K562 (cell line): ENCODE measurements at regions not wholly inside any gene's neighbourhood (a gene's known extent, or its start where the extent isn't known, plus 50 kb on each side); places are given as distances from the start of the nearest gene placed in this dataset.
A peak's percentile ranks its signal among the peaks of the same experiment; 100 is the strongest.

Experiments used
- ATAC-seq: fragments of 200-7000 bp; cut with Tn5 transposase; 3 replicates; pipeline ENCODE4 v1.9.1; 2020; ENCODE audit warnings: moderate library complexity
- BruUV-seq: library from RNA; stranded (reverse); fragments of 400-500 nt; replicated peaks from 2 replicates; lab custom pipeline; 2021; lab: Mats Ljungman, UMichigan
- CTCF ChIA-PET: fragments of 300-600 bp; formaldehyde crosslinking; extraction: SDS; loops from one replicate; lab custom pipeline; 2021; ENCODE audit warnings: low intra/inter-chr PET ratio; lab: Yijun Ruan, JAX
- POLR2A ChIA-PET: fragments of 300-600, 350-650 bp; sonication (Branson Sonifier 250); formaldehyde crosslinking; extraction: SDS; loops from one replicate; lab custom pipeline; 2021; ENCODE audit warnings: antibody characterized with exemption, inconsistent platforms; lab: Yijun Ruan, JAX
- DNase-seq, 4 experiments: peaks; one replicate each; pipeline versions ENCODE4 v3.0.0 to v3.0.0-alpha.2; 2011 to 2018; ENCODE audit warnings: low spot score in 3 of 4, mixed read lengths in 3 of 4; ENCODE audit errors: extremely low read depth in 1 of 4
- FAIRE-seq: peaks from 2 replicates; lab custom pipeline; 2011; peaks lifted over from hg19 to GRCh38; lab: Jason Lieb, UNC
- H2AFZ ChIP-seq: 2 replicates; pipeline ENCODE4 v1.6.0; 2011; ENCODE audit warnings: low read depth, low read length, control low read depth, inconsistent platforms
- H3K27ac ChIP-seq: fragments of 200-600 bp; 3 replicates; pipeline ENCODE4 v1.8.0; 2011; ENCODE audit warnings: low read depth, mild to moderate bottlenecking, control low read depth, inconsistent platforms, low read length, moderate library complexity, mixed read lengths; ENCODE audit errors: extremely low read depth
- H3K27me3 ChIP-seq, 2 experiments: fragments of 300-600 bp in 1 of 2; 2 replicates in 1 of 2; 3 replicates in 1 of 2; pipeline versions ENCODE4 v1.6.0 to v1.8.0; 2011; ENCODE audit warnings: inconsistent platforms in 2 of 2, low read length in 2 of 2, mild to moderate bottlenecking in 1 of 2, mixed read lengths in 1 of 2, moderate library complexity in 1 of 2; ENCODE audit not compliant: control insufficient read depth in 2 of 2, insufficient read depth in 2 of 2
- H3K36me3 ChIP-seq: fragments of 300-600 bp; 3 replicates; pipeline ENCODE4 v1.8.0; 2011; ENCODE audit warnings: mild to moderate bottlenecking, low read length, inconsistent platforms; ENCODE audit not compliant: control insufficient read depth, insufficient read depth
- H3K4me1 ChIP-seq, 2 experiments: fragments of 200-600 bp in 1 of 2; replicated peaks in 1 of 2; 2 replicates in 1 of 2; 3 replicates in 1 of 2; pipeline versions ENCODE4 v1.5.1 to v1.8.0; 2011; ENCODE audit warnings: inconsistent platforms in 2 of 2, low read length in 2 of 2, mild to moderate bottlenecking in 1 of 2, mixed read lengths in 1 of 2, moderate library complexity in 1 of 2; ENCODE audit not compliant: control insufficient read depth in 2 of 2, insufficient read depth in 2 of 2
- H3K4me2 ChIP-seq: 2 replicates; pipeline ENCODE4 v1.6.1; 2011; ENCODE audit warnings: low read length, control low read depth, inconsistent platforms, mixed read lengths; ENCODE audit not compliant: insufficient read depth
- H3K4me3 ChIP-seq: fragments of 200-600 bp; sonication (generic), shearing (Covaris generic); 2 replicates; pipeline ENCODE4 v1.5.1; 2016; ENCODE audit warnings: control low read depth, inconsistent platforms
- H3K79me2 ChIP-seq: fragments of 200-600 bp; 3 replicates; pipeline ENCODE4 v1.8.0; 2011; ENCODE audit warnings: low read length, inconsistent platforms; ENCODE audit not compliant: control insufficient read depth, insufficient read depth
- H3K9ac ChIP-seq, 2 experiments: 2 replicates each; pipeline versions ENCODE4 v1.6.0 to v1.6.1; 2011; ENCODE audit warnings: low read depth in 2 of 2, low read length in 2 of 2, control low read depth in 1 of 2, inconsistent platforms in 1 of 2, mild to moderate bottlenecking in 1 of 2, mixed read lengths in 1 of 2; ENCODE audit not compliant: insufficient read depth in 1 of 2
- H3K9me1 ChIP-seq: one replicate; pipeline ENCODE4 v1.6.0; 2011; ENCODE audit warnings: inconsistent platforms, mild to moderate bottlenecking, low read length, moderate library complexity; ENCODE audit not compliant: control insufficient read depth, insufficient read depth
- H3K9me3 ChIP-seq: replicated peaks from 2 replicates; pipeline ENCODE4 v1.5.1; 2011; ENCODE audit warnings: low read depth, low read length, inconsistent platforms; ENCODE audit not compliant: control insufficient read depth, insufficient read depth
- H4K20me1 ChIP-seq: replicated peaks from 2 replicates; pipeline ENCODE4 v1.6.1; 2011; ENCODE audit warnings: low read length, inconsistent platforms, mixed read lengths; ENCODE audit not compliant: control insufficient read depth, insufficient read depth
- BRCA1 ChIP-seq, 2 experiments: fragments of 450-650 bp in 1 of 2; sonication (generic) in 1 of 2; formaldehyde crosslinking in 1 of 2; IDR thresholded peaks; 2 replicates each; pipeline versions ENCODE4 v1.5.0 to v1.6.1; 2017 to 2020; ENCODE audit warnings: mild to moderate bottlenecking in 1 of 2, missing genetic modification reagents in 1 of 2
- HIVEP1 ChIP-seq: fragments of 250-450 bp; sonication (Bioruptor Pico); IDR thresholded peaks from 2 replicates; pipeline ENCODE4 v1.4.0; 2020; ENCODE audit warnings: mild to moderate bottlenecking
- SMAD3 ChIP-seq: fragments of 450-650 bp; formaldehyde crosslinking; conservative IDR thresholded peaks from 2 replicates; pipeline ENCODE4 v1.4.0; 2020; ENCODE audit warnings: mild to moderate bottlenecking
- SMC3 ChIP-seq: conservative IDR thresholded peaks from 2 replicates; pipeline ENCODE4 v1.6.1; 2011; ENCODE audit warnings: low read depth, low read length, improper control_type of control experiment; ENCODE audit not compliant: insufficient read depth
- ZC3H8 ChIP-seq: fragments of 450-650 bp; IDR thresholded peaks from 2 replicates; pipeline ENCODE4 v1.6.1; 2017
- WGBS: fragments of 100-300 bp; shearing (Covaris generic); methylation state at CpG from one replicate; pipeline ENCODE4 v1.1.6; 2016; ENCODE audit warnings: low coverage, mixed read lengths; ENCODE audit not compliant: insufficient coverage; ENCODE audit errors: missing lambda C conversion rate; 5-methylcytosine and 5-hydroxymethylcytosine counted together
- in situ Hi-C: fragments of 300-500 bp; cut with MboI; formaldehyde crosslinking; loops from 4 replicates; pipeline ENCODE4 v1.15.0; 2018; ENCODE audit warnings: inconsistent platforms, mixed read lengths
- intact Hi-C: fragments of 100-400 bp; cut with micrococcal nuclease; formaldehyde crosslinking; loops from 2 replicates; pipeline ENCODE4 v1.14.2; 2022

DNA sequence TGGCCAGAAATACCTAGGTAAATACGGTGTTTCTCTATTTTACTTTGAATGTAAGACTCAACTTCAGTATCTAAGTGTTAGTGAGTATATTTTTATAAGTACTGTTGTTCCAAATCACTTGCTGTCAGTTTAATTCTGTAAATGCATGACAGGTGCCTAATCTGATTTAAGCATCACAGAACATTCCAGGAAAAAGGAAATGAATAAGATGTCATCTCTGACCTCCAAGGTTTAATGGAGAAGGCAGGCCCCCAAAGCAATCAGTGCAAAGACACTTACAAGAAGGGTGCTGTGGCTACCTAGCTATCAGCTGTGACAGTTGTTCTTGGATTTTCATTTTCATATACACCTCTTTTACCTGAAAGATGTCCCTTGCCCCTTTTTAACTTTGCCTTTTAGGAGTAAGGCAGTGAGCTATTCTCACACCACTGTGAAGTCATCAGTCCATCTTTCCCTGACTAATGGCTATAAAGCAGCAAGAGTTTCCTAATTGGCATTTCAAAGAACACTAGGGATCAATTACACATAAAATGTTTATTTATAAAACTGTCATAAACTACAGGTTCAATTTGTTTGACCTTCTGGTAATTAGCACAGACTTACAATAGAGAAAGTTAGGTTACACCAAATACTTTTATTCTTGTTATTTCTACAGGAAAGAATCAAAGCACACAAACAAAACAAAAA is 427.6 kb downstream of the SPRY2 start:
- WGBS, result 0% methylated on average over 1 of the region's 1 CpG
- Histone ChIP-seq H3K36me3 (no peaks in the 10 kb centered on the region), H4K20me1 (no peaks in the 10 kb centered on the region), H3K4me2 (no peak overlapping the region), H3K9ac (no peak overlapping the region), H3K4me3 (no peak overlapping the region), H2AFZ (no peak overlapping the region), H3K27me3 (no peaks in the 10 kb centered on the region), H3K9me3 (no peaks in the 10 kb centered on the region), H3K27ac (no peak overlapping the region), H3K9me1 (no peaks in the 10 kb centered on the region), H3K79me2 (no peaks in the 10 kb centered on the region), H3K4me1 (no peaks in the 10 kb centered on the region)
- ATAC-seq (no peak), FAIRE-seq (no peak), DNase-seq (no peak)
- ChIA-PET POLR2A (no interaction called here), CTCF (no interaction called here)
- no TSS peak for BruUV-seq
- no peak for TF ChIP-seq ZC3H8
- no peak for TF ChIP-seq SMC3
- no peak for TF ChIP-seq HIVEP1
- in situ Hi-C loops (no loop called here), intact Hi-C loops (no loop called here)

DNA sequence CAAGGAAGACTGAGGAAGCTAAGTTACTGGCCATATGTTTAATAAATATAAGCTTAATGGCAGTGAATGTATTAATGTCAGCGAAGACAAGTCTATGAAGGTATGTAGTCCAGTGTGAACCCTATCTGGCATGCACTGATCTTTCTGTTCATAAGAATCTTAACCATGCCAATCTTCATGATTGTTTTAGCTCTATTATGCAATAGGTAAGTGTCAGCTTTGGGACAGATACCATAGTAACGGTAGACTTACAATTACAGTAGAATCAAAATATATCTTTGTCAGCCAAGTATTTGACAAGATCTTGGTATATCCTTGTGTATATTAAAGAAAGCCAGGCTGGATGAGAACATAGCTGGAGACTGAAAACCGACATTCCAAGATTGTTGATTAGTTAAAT is 428.5 kb downstream of the SPRY2 start:
- no TSS peak for BruUV-seq
- WGBS, result 0% methylated on average over 3 of the region's 3 CpGs
- Histone ChIP-seq H3K79me2 (no peaks in the 10 kb centered on the region), H3K36me3 (no peaks in the 10 kb centered on the region), H3K4me3 (no peak overlapping the region), H3K9me3 (no peaks in the 10 kb centered on the region), H3K4me1 (no peaks in the 10 kb centered on the region), H3K9me1 (no peaks in the 10 kb centered on the region), H3K9ac (no peak overlapping the region), H3K4me2 (no peak overlapping the region), H3K27ac (no peak overlapping the region), H3K27me3 (no peaks in the 10 kb centered on the region), H2AFZ (no peak overlapping the region), H4K20me1 (no peaks in the 10 kb centered on the region)
- FAIRE-seq (no peak), DNase-seq (no peak), ATAC-seq (no peak)
- intact Hi-C loops, result no loop called here
- TF ChIP-seq BRCA1 (IDR thresholded peaks at IDR 0.05) (0 out of 2 replicates have a peak, but pooled peaks have one; percentile 12), BRCA1 (CRISPR knock-in tag; IDR thresholded peaks at IDR 0.05) (no peak), SMAD3 (no peak)
- in situ Hi-C loops, result no loop called here
- CTCF ChIA-PET, result no interaction called here
- POLR2A ChIA-PET, result no interaction called here
